NCI-H1694 treated with DMSO at 0.1 percent for 48 hours (cell line): ENCODE measurements at regions not wholly inside any gene's neighbourhood (a gene's known extent, or its start where the extent isn't known, plus 50 kb on each side); places are given as distances from the start of the nearest gene placed in this dataset.

ENCODE experiments used
- DNase-seq: peaks from one replicate; lab custom pipeline; 2025; lab: John Stamatoyannopoulos, UW

DNA sequence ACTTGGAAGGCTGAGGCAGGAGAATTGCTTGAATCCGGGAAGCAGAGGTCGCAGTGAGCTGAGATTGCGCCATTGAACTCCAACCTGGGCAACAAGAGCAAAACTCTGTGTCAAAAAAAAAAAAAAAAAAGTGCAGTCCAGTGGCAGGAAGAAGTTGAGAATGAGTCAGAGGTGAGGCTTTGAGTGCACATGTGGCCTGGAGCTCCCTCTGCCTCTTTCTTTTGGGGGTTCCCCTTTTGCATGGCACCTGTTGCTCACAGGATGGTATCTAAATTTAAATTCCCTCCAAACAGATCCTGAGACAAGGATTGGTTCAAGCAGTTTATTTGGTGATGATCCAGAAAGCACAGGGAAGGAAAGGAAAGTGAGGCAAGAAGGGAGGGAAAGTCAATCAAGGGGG, 151.4 kb upstream of the STX18 start:
- no peak for DNase-seq

DNA sequence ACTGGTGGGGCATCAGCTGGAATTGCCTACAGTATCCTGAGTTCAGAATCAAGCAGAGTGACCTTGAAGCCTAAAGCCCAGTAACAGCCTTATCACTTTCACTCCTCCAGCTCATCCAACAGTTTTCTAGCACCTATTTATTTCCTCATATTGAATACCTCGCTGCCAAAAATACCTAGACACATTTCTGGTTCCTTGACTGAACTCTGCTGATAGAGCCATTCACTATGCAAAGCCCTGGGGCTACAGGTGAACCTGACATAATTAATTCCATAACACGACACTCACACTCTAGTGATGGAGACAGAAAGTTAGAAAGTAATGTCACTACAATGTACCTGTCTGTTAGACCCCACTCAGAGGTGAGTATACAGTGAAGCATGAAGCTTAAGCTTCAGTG, 149.0 kb upstream of the STX18 start:
- no peak for DNase-seq

DNA sequence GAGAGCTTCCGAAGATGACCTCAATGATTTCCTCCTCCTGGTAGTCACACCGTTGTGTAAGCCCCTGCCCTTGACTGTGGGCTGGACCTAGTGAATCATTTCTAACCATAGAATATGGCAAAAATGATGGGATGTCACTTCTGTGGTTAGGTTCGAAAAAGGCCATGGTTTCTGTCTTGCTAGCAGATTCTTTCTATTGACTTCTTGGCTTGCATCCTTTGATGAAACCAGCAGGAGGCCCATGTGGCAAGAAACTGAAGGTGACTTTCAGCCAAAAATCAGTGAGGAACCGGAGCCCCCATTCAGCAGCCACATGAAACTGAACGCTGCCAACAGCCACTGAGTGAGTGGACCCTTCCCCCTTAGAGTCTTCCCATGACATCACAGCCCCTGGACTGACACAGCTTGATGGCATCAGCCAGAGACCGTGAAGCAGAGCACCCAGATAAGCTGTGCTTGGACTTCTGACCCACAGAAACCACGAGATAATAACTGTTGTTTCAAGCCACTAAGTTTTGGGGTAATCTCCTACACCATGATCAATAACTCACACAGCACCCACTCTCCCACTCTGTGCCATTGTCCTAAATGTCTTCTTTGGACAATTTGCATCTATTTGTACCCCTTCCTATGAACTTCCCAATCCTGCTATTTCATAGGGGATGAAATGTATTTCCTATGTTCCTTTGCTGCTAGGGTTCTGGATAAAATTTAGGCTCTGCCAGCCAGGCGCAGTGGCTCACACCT, 148.0 kb upstream of the STX18 start:
- DNase-seq, result no peak

DNA sequence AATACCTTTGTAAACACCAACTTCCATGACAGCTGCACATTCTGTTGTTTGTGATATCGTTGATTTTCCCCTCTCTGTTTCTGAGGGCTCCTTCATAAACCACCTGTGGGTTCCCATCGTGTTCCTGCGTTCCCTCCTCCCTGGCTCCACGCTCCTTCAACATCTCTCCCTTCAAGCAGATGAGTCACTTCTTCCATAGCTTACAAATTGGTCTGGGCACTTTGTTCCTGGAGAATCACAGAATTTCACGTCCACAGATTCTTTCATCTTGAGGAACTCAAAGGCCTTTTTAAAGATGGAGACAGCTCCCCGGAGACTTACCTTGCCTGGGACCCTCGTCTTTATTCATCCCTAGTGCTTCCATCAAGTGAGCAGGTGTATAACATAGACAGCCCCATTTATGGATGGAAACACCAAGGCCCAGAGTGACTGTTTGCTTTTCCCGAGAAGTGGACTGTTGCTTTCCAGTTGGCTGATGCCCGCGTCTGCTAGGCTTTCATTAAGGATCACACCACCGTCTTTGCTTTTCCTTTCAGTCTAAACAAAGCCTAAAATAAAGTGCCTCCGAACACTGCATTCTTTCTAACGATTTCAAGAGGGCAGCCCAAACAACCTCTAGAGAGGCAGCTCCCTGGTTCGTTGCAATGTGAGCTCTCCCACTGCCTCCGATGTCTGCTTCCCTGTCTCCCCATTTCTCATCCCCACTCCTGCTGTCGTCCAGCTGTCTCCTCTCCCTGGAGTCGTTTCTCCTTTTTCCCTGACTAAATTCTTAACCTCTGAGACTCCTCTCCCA, 146.3 kb upstream of the STX18 start:
- DNase-seq, result no peak

DNA sequence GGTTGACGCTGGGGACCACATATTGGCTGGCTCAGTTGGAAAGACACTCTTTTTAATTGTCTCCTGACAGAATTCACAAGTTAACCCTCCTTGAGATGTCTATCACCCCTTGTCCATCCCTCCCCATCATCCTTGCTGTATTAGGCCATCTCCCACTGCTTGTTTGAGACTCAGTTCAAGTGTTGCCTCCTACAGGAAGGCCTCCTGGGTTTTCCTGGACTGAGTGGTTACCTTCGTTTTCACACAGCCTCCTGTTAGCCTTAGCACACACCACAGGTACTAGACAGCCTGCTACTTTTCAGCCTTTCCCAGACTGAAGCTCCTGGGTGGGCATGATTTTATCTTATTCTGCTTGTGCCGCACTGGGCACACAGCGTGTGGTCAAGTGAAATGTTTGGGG, 145.3 kb upstream of the STX18 start:
- DNase-seq, result no peak

DNA sequence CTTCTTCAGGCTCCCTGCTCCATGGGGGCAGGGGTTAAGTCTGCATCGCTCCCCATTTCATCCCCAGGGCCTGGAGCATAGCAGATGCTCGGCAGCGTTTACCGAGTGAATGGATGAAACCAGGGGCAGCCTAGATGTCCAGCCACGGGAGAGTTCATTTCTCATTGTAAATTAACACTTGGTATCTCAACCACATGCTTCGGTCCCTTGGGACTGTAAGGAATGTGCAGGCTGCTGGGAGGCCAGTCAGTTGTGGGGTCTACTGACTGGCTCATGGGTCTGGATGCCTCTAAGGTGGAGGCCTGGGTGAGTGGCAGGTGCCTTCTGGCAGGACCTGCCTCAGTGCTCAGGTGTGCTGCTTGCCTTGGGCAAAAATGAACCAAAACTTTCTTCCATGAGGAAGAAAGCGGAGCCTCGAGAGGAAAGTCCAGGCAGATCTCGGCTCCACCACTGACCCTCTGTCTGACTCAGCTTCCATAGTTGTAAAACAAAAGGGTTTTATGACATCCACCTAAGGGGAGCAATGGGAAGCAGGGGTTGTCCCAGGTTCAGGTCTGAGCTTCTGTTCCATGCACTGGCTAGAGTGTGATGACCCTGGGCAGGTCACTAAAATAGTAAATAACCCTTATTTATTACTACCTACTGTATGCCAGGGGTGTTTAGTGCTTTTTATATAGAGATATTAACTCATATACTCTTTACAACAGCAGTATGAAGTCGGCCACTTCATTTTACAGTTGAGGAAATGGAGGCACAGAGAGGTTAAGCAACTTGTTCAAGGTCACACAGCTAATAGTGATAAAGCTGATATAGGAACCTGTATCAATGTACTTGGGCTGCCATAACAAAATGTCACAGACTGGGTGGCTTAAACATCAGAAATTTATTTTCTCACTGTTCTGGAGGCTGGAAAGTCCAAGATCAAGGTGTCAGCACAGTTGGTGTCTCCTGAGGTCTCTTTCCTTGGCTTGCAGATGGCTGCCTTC, 144.3 kb upstream of the STX18 start:
- no peak for DNase-seq

DNA sequence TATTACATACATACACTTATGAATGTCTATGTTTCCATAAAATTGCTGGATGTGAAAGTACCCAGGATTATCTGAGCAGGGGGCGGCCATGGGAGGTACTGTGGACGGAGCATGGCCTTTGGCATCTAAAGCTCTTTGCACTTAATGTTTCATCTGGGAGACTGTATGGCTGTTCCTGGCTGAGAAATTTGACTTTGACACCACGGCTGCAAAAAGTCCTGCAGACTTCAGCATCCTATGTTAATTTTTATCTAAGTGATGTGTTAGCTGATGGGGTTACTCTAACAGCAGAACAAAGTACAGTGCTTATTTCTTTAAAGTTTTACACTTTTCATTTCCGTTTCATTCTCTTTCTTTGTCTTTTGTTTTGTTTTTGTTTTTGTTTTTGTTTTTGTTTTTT, 139.8 kb upstream of the STX18 start:
- DNase-seq, result no peak

DNA sequence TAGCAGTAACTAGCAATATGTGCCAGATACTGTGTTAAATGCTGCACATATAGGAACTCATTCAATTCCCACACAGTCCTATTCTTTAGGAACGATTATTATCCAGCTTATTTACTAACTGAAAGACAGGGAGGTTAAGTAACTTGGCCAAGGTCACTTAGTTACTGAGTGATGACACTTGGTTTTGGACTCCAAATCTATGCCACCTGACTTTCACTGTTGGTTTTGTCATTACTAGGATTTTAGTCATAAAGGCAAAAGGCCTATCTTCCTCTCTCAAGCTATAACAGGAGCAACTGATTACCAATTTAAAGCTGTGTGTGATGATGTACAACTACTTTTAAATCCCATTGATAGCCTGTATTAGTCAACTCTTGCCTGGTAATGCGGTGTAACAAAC, 138.9 kb upstream of the STX18 start:
- no peak for DNase-seq

DNA sequence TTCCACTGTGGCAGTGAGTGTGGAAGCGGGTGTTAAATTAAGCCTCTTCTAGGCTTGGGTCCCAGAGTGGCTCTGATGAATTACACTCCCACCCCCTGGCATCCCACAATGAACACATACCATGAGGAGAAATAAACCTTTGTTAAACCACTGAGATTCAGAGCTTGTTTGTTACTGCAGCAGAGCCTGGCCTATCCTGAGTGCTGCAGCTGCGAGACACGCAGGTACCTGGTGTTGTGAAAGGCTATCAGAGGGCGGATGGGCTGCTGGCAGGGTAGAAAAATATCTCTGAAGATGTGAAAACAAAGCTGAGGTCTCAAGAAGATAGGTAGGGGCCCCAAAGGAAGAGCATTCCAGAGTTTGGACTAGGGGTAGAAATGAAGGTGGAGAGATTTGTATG, 138.4 kb upstream of the STX18 start:
- DNase-seq, result no peak

DNA sequence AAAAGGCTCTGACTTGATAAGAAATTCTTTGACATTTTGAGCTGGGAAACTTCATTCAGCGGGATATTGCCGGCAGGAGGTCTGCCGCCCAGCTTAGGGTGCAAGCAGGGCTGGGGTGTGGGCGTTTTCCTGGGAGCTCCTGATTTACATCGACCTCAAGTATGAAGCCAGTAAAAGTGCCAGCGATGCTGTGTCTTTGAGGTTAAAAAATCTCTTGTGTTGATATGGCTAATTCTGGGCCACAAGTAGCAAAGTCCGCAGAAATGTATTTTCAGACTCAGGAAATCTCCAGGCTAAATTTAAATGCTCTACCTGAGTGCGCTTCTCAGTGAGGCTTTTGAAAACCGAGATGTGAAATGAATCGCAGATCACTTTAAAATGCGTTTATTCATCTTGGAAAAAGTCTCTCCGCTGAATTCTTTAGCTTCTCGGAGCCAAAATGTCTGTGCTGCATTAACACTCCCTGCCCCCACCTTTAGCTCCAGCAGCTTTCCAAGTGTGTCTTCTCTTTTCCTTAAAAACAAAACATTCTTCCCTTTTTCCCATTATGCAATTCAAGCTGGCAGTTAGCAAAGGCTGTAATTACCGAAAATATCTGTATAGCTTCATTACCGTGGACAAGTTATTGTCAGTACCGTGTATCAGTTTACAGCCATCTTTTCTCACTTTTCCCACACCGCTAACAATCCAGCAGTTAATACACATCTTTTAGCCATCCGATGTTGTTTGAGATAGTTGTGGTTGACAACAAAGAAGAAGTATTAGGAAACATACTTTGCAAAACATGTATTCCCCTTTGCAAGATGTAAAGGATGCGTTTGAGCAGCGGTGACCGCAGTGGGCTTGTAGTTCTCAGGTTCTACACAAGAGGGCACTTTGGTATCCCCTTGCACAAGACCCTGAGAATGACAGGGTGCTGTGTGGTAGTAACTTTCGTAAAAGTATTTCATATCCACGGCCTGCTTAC, 136.0 kb upstream of the STX18 start:
- no peak for DNase-seq

DNA sequence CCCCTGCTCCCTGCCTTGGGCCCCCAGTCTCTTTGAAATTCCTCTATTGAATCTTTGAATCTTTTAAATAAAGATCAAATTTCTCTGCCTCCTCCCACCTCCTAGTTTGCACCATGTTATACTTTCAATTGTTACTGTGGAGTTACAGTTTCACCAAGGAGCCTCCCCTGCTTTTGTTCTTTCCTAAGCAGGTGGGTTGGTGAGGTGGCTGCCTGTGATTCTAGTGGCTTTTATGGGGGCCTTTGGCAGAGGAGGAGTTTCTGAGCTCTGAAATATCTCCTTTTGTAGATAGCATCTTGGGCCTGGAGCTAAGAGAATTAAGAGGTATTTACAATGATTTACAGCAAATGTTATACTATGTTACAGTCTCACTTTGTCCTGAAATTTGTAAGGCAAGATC, 133.8 kb upstream of the STX18 start:
- DNase-seq, result no peak

DNA sequence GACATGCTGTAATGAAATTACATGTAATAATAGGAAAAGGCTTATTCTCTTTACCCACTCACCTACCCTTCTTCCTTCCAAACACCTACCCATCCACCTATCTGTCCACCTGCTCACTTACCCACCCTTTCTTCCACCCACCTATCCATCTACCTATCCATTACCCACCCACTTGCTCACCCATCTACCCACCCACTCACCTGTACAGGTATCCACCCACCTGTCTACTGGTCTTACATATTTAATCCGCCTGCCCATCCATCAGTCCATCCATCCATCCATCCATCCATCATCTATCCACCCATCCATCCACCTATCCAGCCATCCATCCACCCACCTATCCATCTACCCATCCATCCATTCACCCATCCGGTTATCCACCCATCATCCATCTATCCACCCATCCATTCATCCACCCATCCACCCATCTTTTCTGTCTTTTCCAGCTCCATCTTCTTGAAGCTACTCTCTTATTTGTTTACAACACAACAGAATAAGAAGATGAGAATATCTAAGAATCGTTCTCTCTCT, 133.3 kb upstream of the STX18 start:
- DNase-seq, result no peak

DNA sequence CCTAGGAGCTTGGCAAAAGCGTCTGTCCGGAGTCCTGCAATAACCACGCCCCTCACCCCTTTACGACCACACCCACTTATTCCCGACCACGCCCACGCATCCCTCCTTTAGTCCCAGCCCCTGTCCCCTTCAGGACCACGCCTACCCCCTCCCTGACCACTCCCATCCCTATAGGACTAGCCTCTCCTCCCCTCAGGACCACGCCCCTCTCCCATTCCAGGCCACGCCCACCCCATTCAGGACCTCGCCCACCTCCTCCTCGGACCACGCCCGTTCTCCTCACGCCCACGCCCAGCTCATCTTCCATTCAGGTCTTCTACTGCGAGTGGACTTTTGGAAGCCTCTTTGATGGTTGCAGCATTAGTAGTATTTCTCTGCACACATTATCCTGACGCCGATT, 131.2 kb upstream of the STX18 start:
- DNase-seq, result no peak

DNA sequence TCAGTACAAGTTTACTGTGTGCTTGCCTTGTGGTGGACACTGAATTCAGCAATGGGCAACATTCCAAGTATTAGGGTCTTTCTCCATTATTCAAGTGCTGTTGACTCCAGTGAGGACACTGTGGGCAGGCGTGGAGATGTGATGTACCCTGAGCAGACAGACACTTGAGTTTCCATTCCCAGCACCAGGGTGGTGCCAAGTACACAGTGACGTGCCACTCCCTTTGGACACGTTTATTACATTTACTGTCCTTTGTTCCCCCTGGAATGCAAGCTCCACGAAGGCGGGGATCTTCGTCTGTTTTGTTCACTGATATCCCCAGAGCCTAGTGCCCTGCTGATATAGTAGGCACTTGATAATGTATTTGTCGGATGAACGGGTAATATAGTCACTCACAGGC, 130.6 kb upstream of the STX18 start:
- DNase-seq, result no peak

DNA sequence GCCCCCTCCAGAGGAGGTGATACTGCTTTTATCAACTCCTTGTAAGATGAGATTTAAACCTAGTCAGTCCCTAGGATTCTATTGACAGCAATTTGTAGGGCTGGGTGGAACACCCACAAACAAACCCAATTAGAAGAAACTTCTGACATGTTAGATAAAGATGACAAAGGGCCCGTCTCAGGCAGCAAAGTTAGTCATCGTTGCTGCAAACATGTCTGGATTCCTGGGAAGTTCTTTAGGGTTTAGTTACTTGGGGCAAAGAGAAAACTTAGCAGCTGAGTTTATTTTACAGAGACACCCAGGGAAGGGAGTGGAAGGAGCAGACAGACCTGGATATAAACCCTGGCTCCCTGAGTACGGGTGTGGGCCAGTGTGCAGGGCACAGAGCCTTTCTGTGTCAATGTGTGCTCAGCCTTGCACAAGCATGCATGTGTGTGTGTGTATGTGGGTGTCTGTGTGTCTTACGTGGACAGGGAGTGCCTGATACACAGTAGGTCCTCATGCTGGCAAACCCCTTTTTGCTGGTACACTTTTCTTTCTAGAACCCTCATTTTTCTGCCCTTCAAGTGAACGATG, 130.0 kb upstream of the STX18 start:
- no peak for DNase-seq

DNA sequence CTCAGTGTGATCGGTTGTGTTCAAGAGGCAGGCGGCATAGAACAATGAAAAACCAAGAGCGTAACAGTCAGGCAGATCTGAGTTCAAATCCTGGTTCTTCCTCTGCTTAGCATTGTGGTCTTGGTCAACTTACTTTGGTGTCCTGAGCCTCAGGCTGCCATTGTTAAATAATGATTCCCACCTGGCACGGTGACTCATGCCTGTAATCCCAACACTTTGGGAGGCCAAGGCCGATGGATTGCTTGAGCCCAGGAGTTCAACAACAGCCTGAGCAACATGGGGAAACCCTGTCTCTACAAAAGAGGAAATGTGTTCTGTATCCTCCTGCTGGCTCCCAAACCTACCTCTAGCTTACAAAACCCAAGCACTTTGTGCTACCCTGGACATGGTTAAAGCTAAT, 129.0 kb upstream of the STX18 start:
- no peak for DNase-seq

DNA sequence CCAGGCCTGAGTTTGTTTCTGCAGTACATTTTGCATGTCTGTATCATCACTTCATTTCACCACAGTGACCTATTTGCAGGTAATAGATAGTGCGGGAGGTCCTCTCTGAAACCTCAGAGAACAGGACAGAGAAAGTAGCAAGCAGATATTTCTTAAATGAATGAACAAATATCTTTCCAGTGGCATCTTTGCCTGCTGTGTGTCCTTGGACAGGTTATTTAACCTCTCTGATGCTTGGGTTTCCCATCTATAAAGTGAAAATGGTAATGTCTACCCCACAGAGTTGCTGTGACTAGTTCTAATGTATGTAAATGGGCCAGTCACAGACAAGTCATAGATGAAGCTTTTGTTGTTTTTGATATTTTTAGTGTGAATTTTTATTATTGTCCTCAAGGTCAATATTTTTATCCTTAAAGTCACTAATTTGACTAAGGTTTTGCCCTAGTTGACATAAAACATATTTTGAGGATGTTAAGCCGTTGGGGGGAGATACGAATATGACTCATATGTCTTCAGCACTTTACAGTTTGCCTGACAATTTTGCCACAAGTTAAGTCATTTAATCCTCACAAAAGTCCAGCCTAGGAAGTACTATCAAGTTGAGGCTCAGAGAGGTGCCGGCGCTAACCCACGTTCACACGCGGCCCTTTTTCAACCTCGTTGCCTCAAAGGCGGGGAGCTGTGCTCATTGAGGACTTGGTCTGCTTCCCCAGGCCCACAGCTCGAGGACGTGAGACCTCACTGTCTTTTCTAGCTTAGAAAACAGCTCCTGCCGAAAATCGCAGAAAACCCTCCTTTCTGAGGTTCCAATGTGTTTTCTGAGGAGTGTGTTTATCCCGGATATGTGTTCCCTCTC, 126.7 kb upstream of the STX18 start:
- no peak for DNase-seq

DNA sequence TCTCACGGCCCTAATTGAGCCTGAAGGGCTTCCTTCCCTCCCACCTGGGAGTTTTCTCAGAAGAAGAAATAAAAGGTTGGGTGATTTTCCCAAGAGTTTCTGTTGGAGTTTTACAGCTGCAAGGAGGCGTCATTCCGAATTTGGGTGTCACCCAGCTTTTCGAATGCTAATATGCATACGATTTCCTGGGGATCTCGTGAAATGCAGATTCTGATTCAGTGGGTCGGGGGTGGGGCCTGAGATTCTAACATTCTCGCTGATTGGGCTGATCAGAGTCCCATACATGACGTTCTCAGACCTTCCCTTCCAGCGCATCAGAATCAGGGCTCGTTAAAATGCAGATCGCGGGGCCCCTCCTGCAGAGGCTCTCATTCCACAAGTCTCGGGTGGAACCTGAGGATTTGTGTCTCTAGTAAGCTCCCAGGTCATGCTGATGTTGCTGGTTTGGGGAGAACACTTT, 125.8 kb upstream of the STX18 start:
- DNase-seq, result no peak
